ENCODE measurements at regions not wholly inside any gene's neighbourhood (a gene's known extent, or its start where the extent isn't known, plus 50 kb on each side); places are given as distances from the start of the nearest gene placed in this dataset.
A peak's percentile ranks its signal among the peaks of the same experiment; 100 is the strongest.

DNA sequence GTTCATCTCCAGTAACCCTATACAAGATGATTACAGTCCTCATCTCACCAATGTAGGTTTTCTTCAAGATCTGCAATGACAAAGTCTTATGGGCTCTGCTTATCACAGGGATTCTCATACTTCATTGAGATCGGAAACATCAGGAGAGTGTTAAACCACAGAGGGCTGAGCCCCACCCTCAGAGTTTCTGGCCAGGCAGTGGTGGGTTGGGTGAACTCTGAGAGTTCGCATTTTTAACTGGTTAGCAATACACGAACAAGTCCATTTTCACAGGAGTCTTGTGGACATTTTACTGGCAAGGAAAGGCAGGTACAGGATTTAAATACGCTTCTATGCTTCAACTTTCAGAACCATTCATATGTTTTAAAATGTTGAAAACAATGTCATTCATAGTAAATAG, 366.7 kb upstream of the ROBO2 start:
- in situ Hi-C loops (cut with HindIII; ENCODE audit: low pct_ligation_motif_present, low sequenced_read_pairs), result no loop called here
- H3K4me3 ChIP-seq (ENCODE audit: low read depth, low read length), result no peak overlapping the region
- H3K27me3 ChIP-seq (replicated peaks), result no peaks in the 10 kb centered on the region
- no peaks in the 10 kb centered on the region for H3K36me3 ChIP-seq (replicated peaks)
- DNase-seq, result peak; percentile 43
- H3K27ac ChIP-seq, result no peak overlapping the region
- TF ChIP-seq, protein P1, sequence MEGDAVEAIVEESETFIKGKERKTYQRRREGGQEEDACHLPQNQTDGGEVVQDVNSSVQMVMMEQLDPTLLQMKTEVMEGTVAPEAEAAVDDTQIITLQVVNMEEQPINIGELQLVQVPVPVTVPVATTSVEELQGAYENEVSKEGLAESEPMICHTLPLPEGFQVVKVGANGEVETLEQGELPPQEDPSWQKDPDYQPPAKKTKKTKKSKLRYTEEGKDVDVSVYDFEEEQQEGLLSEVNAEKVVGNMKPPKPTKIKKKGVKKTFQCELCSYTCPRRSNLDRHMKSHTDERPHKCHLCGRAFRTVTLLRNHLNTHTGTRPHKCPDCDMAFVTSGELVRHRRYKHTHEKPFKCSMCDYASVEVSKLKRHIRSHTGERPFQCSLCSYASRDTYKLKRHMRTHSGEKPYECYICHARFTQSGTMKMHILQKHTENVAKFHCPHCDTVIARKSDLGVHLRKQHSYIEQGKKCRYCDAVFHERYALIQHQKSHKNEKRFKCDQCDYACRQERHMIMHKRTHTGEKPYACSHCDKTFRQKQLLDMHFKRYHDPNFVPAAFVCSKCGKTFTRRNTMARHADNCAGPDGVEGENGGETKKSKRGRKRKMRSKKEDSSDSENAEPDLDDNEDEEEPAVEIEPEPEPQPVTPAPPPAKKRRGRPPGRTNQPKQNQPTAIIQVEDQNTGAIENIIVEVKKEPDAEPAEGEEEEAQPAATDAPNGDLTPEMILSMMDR (IDR thresholded peaks at IDR 0.05; ENCODE audit: low read depth, low read length, missing control alignments), result no peak

GRCh38 chr3:76679541-76679940, 360.4 kb upstream of the ROBO2 start:
- TF ChIP-seq, protein P1 (IDR thresholded peaks at IDR 0.05; ENCODE audit: low read depth, low read length, missing control alignments), result no peak
- in situ Hi-C loops (cut with HindIII; ENCODE audit: low pct_ligation_motif_present, low sequenced_read_pairs), result no loop called here
- Histone ChIP-seq H3K27ac (no peak overlapping the region), H3K4me3 (ENCODE audit: low read depth, low read length) (no peak overlapping the region), H3K36me3 (replicated peaks) (no peaks in the 10 kb centered on the region), H3K27me3 (replicated peaks) (no peaks in the 10 kb centered on the region)
- DNase-seq, result no peak

DNA sequence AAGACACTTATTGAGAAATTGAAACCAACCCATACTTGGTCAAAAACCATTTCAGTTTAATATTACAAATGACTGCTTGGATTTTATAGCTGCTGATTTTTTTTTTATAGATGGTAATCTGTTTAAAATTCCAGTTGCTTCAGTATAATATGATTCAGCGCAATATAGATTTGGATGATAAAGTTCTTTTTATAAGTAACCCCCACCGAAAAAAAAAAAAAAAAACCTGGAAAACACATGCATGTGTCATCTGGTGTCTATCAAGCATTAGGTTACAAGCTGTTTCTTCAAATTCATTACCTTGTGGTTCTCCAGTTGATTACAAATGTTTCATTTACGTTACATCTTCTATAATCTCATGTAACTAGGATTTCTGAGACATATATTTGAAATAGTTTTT, 356.6 kb upstream of the ROBO2 start:
- Histone ChIP-seq H3K4me3 (ENCODE audit: low read depth, low read length) (no peak overlapping the region), H3K36me3 (replicated peaks) (no peaks in the 10 kb centered on the region), H3K27me3 (replicated peaks) (no peaks in the 10 kb centered on the region), H3K27ac (no peak overlapping the region)
- DNase-seq, result no peak
- in situ Hi-C loops (cut with HindIII; ENCODE audit: low pct_ligation_motif_present, low sequenced_read_pairs), result no loop called here
- TF ChIP-seq, protein P1 (IDR thresholded peaks at IDR 0.05; ENCODE audit: low read depth, low read length, missing control alignments), result no peak

GRCh38 chr3:76684946-76685345, 355.0 kb upstream of the ROBO2 start:
- DNase-seq, result no peak
- in situ Hi-C loops (cut with HindIII; ENCODE audit: low pct_ligation_motif_present, low sequenced_read_pairs), result no loop called here
- Histone ChIP-seq H3K27ac (no peak overlapping the region), H3K4me3 (ENCODE audit: low read depth, low read length) (no peak overlapping the region), H3K27me3 (replicated peaks) (no peaks in the 10 kb centered on the region), H3K36me3 (replicated peaks) (no peaks in the 10 kb centered on the region)
- TF ChIP-seq, protein P1 (IDR thresholded peaks at IDR 0.05; ENCODE audit: low read depth, low read length, missing control alignments), result no peak

GRCh38 chr3:76685858-76686257, 354.0 kb upstream of the ROBO2 start:
- Histone ChIP-seq H3K27ac (no peak overlapping the region), H3K27me3 (replicated peaks) (no peaks in the 10 kb centered on the region), H3K36me3 (replicated peaks) (no peaks in the 10 kb centered on the region), H3K4me3 (ENCODE audit: low read depth, low read length) (no peak overlapping the region)
- in situ Hi-C loops (cut with HindIII; ENCODE audit: low pct_ligation_motif_present, low sequenced_read_pairs), result no loop called here
- no peak for DNase-seq
- TF ChIP-seq, protein P1 (IDR thresholded peaks at IDR 0.05; ENCODE audit: low read depth, low read length, missing control alignments), result no peak

DNA sequence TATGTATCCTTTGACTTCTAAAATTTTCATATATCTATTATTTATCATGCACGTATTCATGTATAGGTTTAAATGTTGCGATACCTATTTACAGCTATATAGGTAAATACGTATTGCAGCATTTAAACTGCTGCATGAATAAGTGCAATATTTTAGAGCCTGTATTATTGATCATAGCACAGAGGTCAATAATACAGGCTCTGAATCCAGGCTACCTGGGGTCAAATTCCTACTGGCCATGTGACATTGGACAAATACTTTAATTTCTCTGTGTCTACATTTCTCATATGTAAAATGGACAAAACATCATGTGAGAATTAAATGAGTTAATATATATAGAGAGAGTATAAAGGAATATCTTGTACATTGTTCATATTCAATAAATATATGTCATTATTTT, 352.9 kb upstream of the ROBO2 start:
- Histone ChIP-seq H3K4me3 (ENCODE audit: low read depth, low read length) (no peak overlapping the region), H3K27me3 (replicated peaks) (no peaks in the 10 kb centered on the region), H3K36me3 (replicated peaks) (no peaks in the 10 kb centered on the region), H3K27ac (no peak overlapping the region)
- in situ Hi-C loops (cut with HindIII; ENCODE audit: low pct_ligation_motif_present, low sequenced_read_pairs), result no loop called here
- no peak for DNase-seq
- TF ChIP-seq, protein P1 (IDR thresholded peaks at IDR 0.05; ENCODE audit: low read depth, low read length, missing control alignments), result no peak

Measured in brain microvascular endothelial cell (primary cell).